GM23338 (cell line): ENCODE measurements at regions not wholly inside any gene's neighbourhood (a gene's known extent, or its start where the extent isn't known, plus 50 kb on each side); places are given as distances from the start of the nearest gene placed in this dataset.

Source experiments
- ATAC-seq: fragments of 200-7000 bp; cut with Tn5 transposase; 3 replicates; pipeline ENCODE4 v1.9.1; 2020
- DNase-seq: peaks from one replicate; pipeline ENCODE4 v3.0.0-alpha.2; 2015; ENCODE audit warnings: low spot score
- H2AFZ ChIP-seq: fragments of 200-600 bp; sonication (generic); 2 replicates; pipeline ENCODE4 v1.8.0; 2016; ENCODE audit warnings: antibody characterized with exemption, mild to moderate bottlenecking, moderate library complexity
- H3F3A ChIP-seq: fragments of 200-600 bp; sonication (generic); replicated peaks from 2 replicates; pipeline ENCODE4 v1.8.0; 2017; ENCODE audit warnings: antibody characterized with exemption, mixed run types, low read depth
- H3K27ac ChIP-seq: fragments of 200-600 bp; sonication (generic); 2 replicates; pipeline ENCODE4 v1.6.1; 2016; ENCODE audit warnings: low read depth
- H3K27me3 ChIP-seq: fragments of 200-600 bp; sonication (generic); 2 replicates; pipeline ENCODE4 v1.8.0; 2016; ENCODE audit warnings: mild to moderate bottlenecking, mixed run types, moderate library complexity; ENCODE audit not compliant: insufficient read depth
- H3K36me3 ChIP-seq: fragments of 200-600 bp; sonication (generic); 2 replicates; pipeline ENCODE4 v1.8.0; 2016; ENCODE audit warnings: mild to moderate bottlenecking; ENCODE audit not compliant: insufficient read depth
- H3K4me1 ChIP-seq: fragments of 200-600 bp; sonication (generic); 2 replicates; pipeline ENCODE4 v1.8.0; 2016; ENCODE audit warnings: mild to moderate bottlenecking, moderate library complexity; ENCODE audit not compliant: insufficient read depth
- H3K4me2 ChIP-seq: fragments of 200-600 bp; sonication (generic); 2 replicates; pipeline ENCODE4 v1.7.1; 2017; ENCODE audit warnings: mixed run types
- H3K4me3 ChIP-seq: fragments of 200-600 bp; sonication (generic); 2 replicates; pipeline ENCODE4 v1.6.1; 2016; ENCODE audit warnings: mixed run types
- H3K79me2 ChIP-seq: fragments of 200-600 bp; sonication (generic); replicated peaks from 2 replicates; pipeline ENCODE4 v1.8.0; 2017; ENCODE audit warnings: mild to moderate bottlenecking; ENCODE audit not compliant: insufficient read depth
- H3K9me2 ChIP-seq: fragments of 200-600 bp; sonication (generic); 2 replicates; pipeline ENCODE4 v1.8.0; 2017; ENCODE audit not compliant: insufficient read depth
- H4K20me1 ChIP-seq: fragments of 200-600 bp; sonication (generic); replicated peaks from 2 replicates; pipeline ENCODE4 v1.8.0; 2017; ENCODE audit warnings: mild to moderate bottlenecking; ENCODE audit not compliant: insufficient read depth
- H3K27ac Mint-ChIP-seq: 2 replicates; pipeline ENCODE4 v1.8.0; 2020; ENCODE audit warnings: inconsistent platforms, mild to moderate bottlenecking, moderate library complexity, mixed read lengths
- H3K27me3 Mint-ChIP-seq: 3 replicates; pipeline ENCODE4 v1.8.0; 2022; ENCODE audit warnings: low read depth, mild to moderate bottlenecking, moderate library complexity, mixed read lengths, inconsistent platforms; ENCODE audit not compliant: insufficient read depth, poor library complexity
- H3K36me3 Mint-ChIP-seq: 3 replicates; pipeline ENCODE4 v1.8.0; 2021; ENCODE audit warnings: low read depth, mild to moderate bottlenecking, inconsistent platforms, moderate library complexity, mixed read lengths
- H3K4me1 Mint-ChIP-seq: 3 replicates; pipeline ENCODE4 v1.8.0; 2020; ENCODE audit warnings: mild to moderate bottlenecking, inconsistent platforms, mixed read lengths
- H3K4me3 Mint-ChIP-seq: 3 replicates; pipeline ENCODE4 v1.8.0; 2021; ENCODE audit warnings: moderate library complexity, mild to moderate bottlenecking, inconsistent platforms, mixed read lengths
- H3K9me3 Mint-ChIP-seq: 3 replicates; pipeline ENCODE4 v1.8.0; 2020; ENCODE audit warnings: moderate library complexity, mild to moderate bottlenecking, inconsistent platforms, mixed read lengths
- EZH2phosphoT487 ChIP-seq: fragments of 200-600 bp; sonication (generic); IDR thresholded peaks from one replicate; pipeline ENCODE4 v1.8.1; 2018; ENCODE audit warnings: antibody characterized with exemption; ENCODE audit not compliant: unreplicated experiment
- JUNB ChIP-seq: IDR thresholded peaks from one replicate; pipeline ENCODE4 v1.6.1; 2016; ENCODE audit warnings: antibody characterized with exemption; ENCODE audit not compliant: unreplicated experiment
- NANOG ChIP-seq: IDR thresholded peaks from 2 replicates; pipeline ENCODE4 v1.6.1; 2016; ENCODE audit warnings: antibody characterized with exemption, borderline replicate concordance
- POLR2AphosphoS5 ChIP-seq: IDR thresholded peaks from 2 replicates; pipeline ENCODE4 v1.6.1; 2016; ENCODE audit warnings: antibody characterized with exemption, low read depth
- STAT1 ChIP-seq: IDR thresholded peaks from one replicate; pipeline ENCODE4 v1.6.1; 2016; ENCODE audit warnings: antibody characterized with exemption; ENCODE audit not compliant: unreplicated experiment
- ZNF114 ChIP-seq: fragments of 250-450 bp; sonication (Bioruptor Pico); IDR thresholded peaks from 2 replicates; pipeline ENCODE4 v1.5.0; 2020; ENCODE audit warnings: mild to moderate bottlenecking, moderate library complexity
- ZNF331 ChIP-seq: fragments of 250-450 bp; sonication (Bioruptor Pico); IDR thresholded peaks from 2 replicates; pipeline ENCODE4 v1.5.0; 2020; ENCODE audit warnings: low read depth, mild to moderate bottlenecking, moderate library complexity
- ZNF462 ChIP-seq: fragments of 250-450 bp; sonication (Bioruptor Pico); IDR thresholded peaks from 2 replicates; pipeline ENCODE4 v1.5.0; 2020; ENCODE audit warnings: mild to moderate bottlenecking, moderate library complexity
- TF ChIP-seq, protein P1 (sequence below), 2 experiments: fragments of 200-600 bp in 1 of 2; sonication (generic) in 1 of 2; conservative IDR thresholded peaks; 2 replicates each; pipeline versions ENCODE4 v1.5.1 to v1.6.1; 2016 to 2017; ENCODE audit warnings: antibody characterized with exemption in 2 of 2, low read depth in 2 of 2, mild to moderate bottlenecking in 2 of 2, moderate library complexity in 1 of 2

DNA sequence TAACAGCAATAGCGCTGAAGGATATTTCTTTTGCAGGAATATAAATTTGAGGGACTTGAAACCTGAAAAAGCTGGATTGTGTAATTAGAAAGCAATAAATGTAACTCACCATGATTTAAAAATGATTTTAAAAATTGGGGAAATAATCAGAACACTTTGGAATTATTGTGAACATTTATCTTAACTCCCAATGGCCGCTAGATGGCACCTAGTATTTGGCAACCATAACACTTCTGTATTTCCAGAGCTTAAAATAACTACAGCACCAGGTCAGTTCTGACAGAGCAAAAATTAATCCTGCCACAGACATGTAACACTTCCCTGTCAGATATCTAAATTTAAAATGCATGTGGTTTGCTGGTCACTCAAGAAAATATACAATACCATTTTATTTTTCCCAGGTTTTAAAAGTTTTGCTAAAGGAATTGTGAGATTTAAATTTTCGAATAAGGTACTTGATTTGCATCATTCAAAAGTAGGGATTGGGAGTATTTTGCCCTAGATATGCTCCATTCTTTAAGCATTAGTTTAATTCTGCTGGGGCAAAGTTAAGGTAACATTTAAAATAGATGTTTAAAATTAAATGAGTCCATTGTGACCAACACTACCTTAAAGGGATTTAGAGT, 144.5 kb downstream of the PPP1R3A start:
- peaks cover 2% of the 10 kb centered on the region for H3K27me3 Mint-ChIP-seq
- no peak overlapping the region for H3K4me3 ChIP-seq
- 0 out of 2 replicates have a peak, but pooled peaks cover 3% of the 10 kb centered on the region for H3K4me1 ChIP-seq
- H3K79me2 ChIP-seq, result no peaks in the 10 kb centered on the region
- no peaks in the 10 kb centered on the region for H3K9me2 ChIP-seq
- TF ChIP-seq POLR2AphosphoS5, result no peak
- TF ChIP-seq JUNB, result no peak
- no peak for TF ChIP-seq EZH2phosphoT487
- TF ChIP-seq, protein P1, sequence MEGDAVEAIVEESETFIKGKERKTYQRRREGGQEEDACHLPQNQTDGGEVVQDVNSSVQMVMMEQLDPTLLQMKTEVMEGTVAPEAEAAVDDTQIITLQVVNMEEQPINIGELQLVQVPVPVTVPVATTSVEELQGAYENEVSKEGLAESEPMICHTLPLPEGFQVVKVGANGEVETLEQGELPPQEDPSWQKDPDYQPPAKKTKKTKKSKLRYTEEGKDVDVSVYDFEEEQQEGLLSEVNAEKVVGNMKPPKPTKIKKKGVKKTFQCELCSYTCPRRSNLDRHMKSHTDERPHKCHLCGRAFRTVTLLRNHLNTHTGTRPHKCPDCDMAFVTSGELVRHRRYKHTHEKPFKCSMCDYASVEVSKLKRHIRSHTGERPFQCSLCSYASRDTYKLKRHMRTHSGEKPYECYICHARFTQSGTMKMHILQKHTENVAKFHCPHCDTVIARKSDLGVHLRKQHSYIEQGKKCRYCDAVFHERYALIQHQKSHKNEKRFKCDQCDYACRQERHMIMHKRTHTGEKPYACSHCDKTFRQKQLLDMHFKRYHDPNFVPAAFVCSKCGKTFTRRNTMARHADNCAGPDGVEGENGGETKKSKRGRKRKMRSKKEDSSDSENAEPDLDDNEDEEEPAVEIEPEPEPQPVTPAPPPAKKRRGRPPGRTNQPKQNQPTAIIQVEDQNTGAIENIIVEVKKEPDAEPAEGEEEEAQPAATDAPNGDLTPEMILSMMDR (conservative IDR thresholded peaks at IDR 0.05; ENCODE audit: low read depth in 2 of 2), result peak; percentile 61 to 79
- no peak for TF ChIP-seq NANOG
- no peak overlapping the region for H3K27ac Mint-ChIP-seq
- H3K36me3 ChIP-seq, result no peaks in the 10 kb centered on the region
- no peaks in the 10 kb centered on the region for H3F3A ChIP-seq
- H3K27me3 ChIP-seq, result no peaks in the 10 kb centered on the region
- no peaks in the 10 kb centered on the region; the same call in 2 of the 3 replicates for H3K9me3 Mint-ChIP-seq
- H2AFZ ChIP-seq, result no peak overlapping the region
- H4K20me1 ChIP-seq, result no peaks in the 10 kb centered on the region
- H3K4me2 ChIP-seq, result no peak overlapping the region
- H3K27ac ChIP-seq, result no peak overlapping the region
- no peaks in the 10 kb centered on the region for H3K36me3 Mint-ChIP-seq
- ATAC-seq (no peak), DNase-seq (peak; percentile 61)
- no peak overlapping the region for H3K4me3 Mint-ChIP-seq
- no peaks in the 10 kb centered on the region; the same call in 2 of the 3 replicates for H3K4me1 Mint-ChIP-seq

- Mint-ChIP-seq H3K4me3 (no peak overlapping the region), H3K9me3 (no peaks in the 10 kb centered on the region; the same call in 2 of the 3 replicates), H3K36me3 (no peaks in the 10 kb centered on the region), H3K27ac (no peak overlapping the region), H3K27me3 (peaks cover 2% of the 10 kb centered on the region), H3K4me1 (no peaks in the 10 kb centered on the region; the same call in 2 of the 3 replicates)
- Histone ChIP-seq H3K4me1 (no peaks in the 10 kb centered on the region), H4K20me1 (no peaks in the 10 kb centered on the region), H3K9me2 (no peaks in the 10 kb centered on the region), H3K27ac (no peak overlapping the region), H3K27me3 (no peaks in the 10 kb centered on the region), H3F3A (no peaks in the 10 kb centered on the region), H3K36me3 (no peaks in the 10 kb centered on the region), H3K79me2 (no peaks in the 10 kb centered on the region), H3K4me2 (no peak overlapping the region), H3K4me3 (no peak overlapping the region), H2AFZ (no peak overlapping the region)
- no peak for DNase-seq
- no peak for ATAC-seq
- TF ChIP-seq ZNF331 (no peak), POLR2AphosphoS5 (no peak), STAT1 (no peak), ZNF462 (CRISPR knock-in tag) (no peak), NANOG (no peak), ZNF114 (CRISPR knock-in tag) (no peak)
- TF ChIP-seq, protein P1 (conservative IDR thresholded peaks at IDR 0.05; ENCODE audit: low read depth in 2 of 2), result no peak
Observed at GRCh38 chr7:113770146-113770738, 148.6 kb downstream of the PPP1R3A start.
